ENCODE measurements at regions not wholly inside any gene's neighbourhood (a gene's known extent, or its start where the extent isn't known, plus 50 kb on each side); places are given as distances from the start of the nearest gene placed in this dataset.

DNA sequence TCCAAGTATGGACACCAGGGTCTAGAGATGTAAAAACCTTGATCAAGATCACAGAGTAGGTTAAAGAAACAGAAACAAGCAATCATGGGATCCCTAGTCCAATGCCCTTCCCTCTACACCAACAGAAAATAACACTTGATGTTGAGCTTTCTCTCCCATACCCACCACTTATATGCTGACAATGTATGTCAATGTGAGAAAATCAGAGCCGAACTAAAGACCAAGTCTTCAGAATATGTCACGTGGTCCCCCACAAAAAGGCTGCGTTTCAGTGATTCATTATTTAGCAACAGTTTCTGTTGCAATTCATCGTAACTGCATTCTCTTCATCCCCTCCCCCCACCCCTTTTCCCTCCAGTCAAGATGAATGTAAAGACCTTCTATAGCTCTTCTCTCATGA lies 278.9 kb upstream of the STT3B start:
- TF ChIP-seq, protein P1, sequence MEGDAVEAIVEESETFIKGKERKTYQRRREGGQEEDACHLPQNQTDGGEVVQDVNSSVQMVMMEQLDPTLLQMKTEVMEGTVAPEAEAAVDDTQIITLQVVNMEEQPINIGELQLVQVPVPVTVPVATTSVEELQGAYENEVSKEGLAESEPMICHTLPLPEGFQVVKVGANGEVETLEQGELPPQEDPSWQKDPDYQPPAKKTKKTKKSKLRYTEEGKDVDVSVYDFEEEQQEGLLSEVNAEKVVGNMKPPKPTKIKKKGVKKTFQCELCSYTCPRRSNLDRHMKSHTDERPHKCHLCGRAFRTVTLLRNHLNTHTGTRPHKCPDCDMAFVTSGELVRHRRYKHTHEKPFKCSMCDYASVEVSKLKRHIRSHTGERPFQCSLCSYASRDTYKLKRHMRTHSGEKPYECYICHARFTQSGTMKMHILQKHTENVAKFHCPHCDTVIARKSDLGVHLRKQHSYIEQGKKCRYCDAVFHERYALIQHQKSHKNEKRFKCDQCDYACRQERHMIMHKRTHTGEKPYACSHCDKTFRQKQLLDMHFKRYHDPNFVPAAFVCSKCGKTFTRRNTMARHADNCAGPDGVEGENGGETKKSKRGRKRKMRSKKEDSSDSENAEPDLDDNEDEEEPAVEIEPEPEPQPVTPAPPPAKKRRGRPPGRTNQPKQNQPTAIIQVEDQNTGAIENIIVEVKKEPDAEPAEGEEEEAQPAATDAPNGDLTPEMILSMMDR (IDR thresholded peaks at IDR 0.05): no peak
- no peak for TF ChIP-seq POLR2A (IDR thresholded peaks at IDR 0.05)

All from body of pancreas (tissue), 4 donors.